GM12874 (cell line): ENCODE measurements at regions not wholly inside any gene's neighbourhood (a gene's known extent, or its start where the extent isn't known, plus 50 kb on each side); places are given as distances from the start of the nearest gene placed in this dataset.

Experiments used
- CTCF ChIP-seq: IDR thresholded peaks from 2 replicates; pipeline ENCODE4 v1.5.1; 2011; ENCODE audit warnings: low read depth, mild to moderate bottlenecking, control low read depth, low read length, moderate library complexity; ENCODE audit not compliant: insufficient read depth

- TF ChIP-seq CTCF, result no peak
Observed at GRCh38 chr4:111880116-111880515, 265.1 kb upstream of the FAM241A start.

GRCh38 chr4:111883557-111883999 lies 261.7 kb upstream of the FAM241A start:
- no peak for TF ChIP-seq CTCF

GRCh38 chr4:111890412-111890811 lies 254.8 kb upstream of the FAM241A start:
- no peak for TF ChIP-seq CTCF

- TF ChIP-seq CTCF, result no peak
Observed at GRCh38 chr4:111905511-111905910, 239.7 kb upstream of the FAM241A start.

- TF ChIP-seq CTCF, result no peak
Observed at GRCh38 chr4:111919639-111920038, 225.6 kb upstream of the FAM241A start.

GRCh38 chr4:111921714-111922113 lies 223.5 kb upstream of the FAM241A start:
- no peak for TF ChIP-seq CTCF

- TF ChIP-seq CTCF, result no peak
Observed at GRCh38 chr4:111923786-111924185, 221.5 kb upstream of the FAM241A start.

GRCh38 chr4:111924696-111925095 lies 220.6 kb upstream of the FAM241A start:
- no peak for TF ChIP-seq CTCF
